Gastrocnemius medialis (tissue), 4 donors: ENCODE measurements at regions not wholly inside any gene's neighbourhood (a gene's known extent, or its start where the extent isn't known, plus 50 kb on each side); places are given as distances from the start of the nearest gene placed in this dataset.

Experiments
- CTCF ChIP-seq, 5 experiments: fragments of 450-650 bp in 3 of 5; fragments of 200-600 bp in 2 of 5; sonication (generic) in 2 of 5; IDR thresholded peaks in 4 of 5; conservative IDR thresholded peaks in 1 of 5; 1 replicate in 4 of 5; 2 replicates in 1 of 5; pipeline ENCODE4 v1.5.1; 2016 to 2019; ENCODE audit warnings: antibody characterized with exemption in 5 of 5, mild to moderate bottlenecking in 3 of 5, moderate library complexity in 3 of 5
- POLR2A ChIP-seq, 2 donors: fragments of 450-650 bp; IDR thresholded peaks; one replicate each; pipeline ENCODE4 v1.6.1; 2017; ENCODE audit warnings: antibody characterized with exemption in 2 of 2, mild to moderate bottlenecking in 2 of 2, moderate library complexity in 2 of 2

- TF ChIP-seq CTCF (IDR thresholded peaks at IDR 0.05 in 4 of 5, conservative IDR thresholded peaks at IDR 0.05 in 1 of 5) = no peak
- no peak for TF ChIP-seq POLR2A (IDR thresholded peaks at IDR 0.05)
Observed at GRCh38 chr2:81895620-81896250, 1591.2 kb upstream of the LRRTM1 start.
